Activated effector memory CD4-positive, alpha-beta T cell treated with Interleukin-2 at 50 U/mL for 16 hours (primary cell): ENCODE measurements at regions not wholly inside any gene's neighbourhood (a gene's known extent, or its start where the extent isn't known, plus 50 kb on each side); places are given as distances from the start of the nearest gene placed in this dataset.

Source experiments
- DNase-seq: peaks from one replicate; pipeline ENCODE4 v3.0.0-alpha.2; 2020

GRCh38 chr5:67541875-67542274, 345.3 kb upstream of the CD180 start:
- DNase-seq, result no peak

- no peak for DNase-seq
Measured at GRCh38 chr5:67538855-67539506, 342.4 kb upstream of the CD180 start.

- no peak for DNase-seq
Measured at GRCh38 chr5:67537439-67538148, 341.0 kb upstream of the CD180 start.

GRCh38 chr5:67536866-67537265, 340.3 kb upstream of the CD180 start:
- DNase-seq, result no peak

- no peak for DNase-seq
Measured at GRCh38 chr5:67530609-67531255, 334.1 kb upstream of the CD180 start.

- DNase-seq, result no peak
Measured at GRCh38 chr5:67528953-67529352, 332.4 kb upstream of the CD180 start.

GRCh38 chr5:67526793-67527192, 330.2 kb upstream of the CD180 start:
- DNase-seq, result no peak

GRCh38 chr5:67520161-67520908, 323.7 kb upstream of the CD180 start:
- no peak for DNase-seq

GRCh38 chr5:67518227-67518626, 321.6 kb upstream of the CD180 start:
- DNase-seq, result no peak

- no peak for DNase-seq
Measured at GRCh38 chr5:67516948-67517565, 320.5 kb upstream of the CD180 start.

GRCh38 chr5:67515762-67516161, 319.2 kb upstream of the CD180 start:
- DNase-seq, result no peak

GRCh38 chr5:67515020-67515689, 318.6 kb upstream of the CD180 start:
- no peak for DNase-seq

- no peak for DNase-seq
Measured at GRCh38 chr5:67512758-67513157, 316.2 kb upstream of the CD180 start.

GRCh38 chr5:67511911-67512310, 315.3 kb upstream of the CD180 start:
- DNase-seq, result no peak

GRCh38 chr5:67510204-67510603, 313.6 kb upstream of the CD180 start:
- DNase-seq, result no peak

GRCh38 chr5:67509402-67510186, 313.0 kb upstream of the CD180 start:
- no peak for DNase-seq

- DNase-seq, result no peak
Measured at GRCh38 chr5:67506241-67506640, 309.6 kb upstream of the CD180 start.

- no peak for DNase-seq
Measured at GRCh38 chr5:67502951-67503350, 306.4 kb upstream of the CD180 start.

- DNase-seq, result no peak
Measured at GRCh38 chr5:67496051-67496450, 299.5 kb upstream of the CD180 start.

- no peak for DNase-seq
Measured at GRCh38 chr5:67495072-67495471, 298.5 kb upstream of the CD180 start.

- no peak for DNase-seq
Measured at GRCh38 chr5:67494186-67494855, 297.7 kb upstream of the CD180 start.
